ENCODE measurements at regions not wholly inside any gene's neighbourhood (a gene's known extent, or its start where the extent isn't known, plus 50 kb on each side); places are given as distances from the start of the nearest gene placed in this dataset.

GRCh38 chrX:10938365-10938923, 172.7 kb upstream of the HCCS start:
- H3K9me2 ChIP-seq (replicated peaks; ENCODE audit: low read depth, low read length), result no peaks in the 10 kb centered on the region
- no peaks in the 10 kb centered on the region for H3K36me3 ChIP-seq (ENCODE audit: insufficient read depth, low read length)
- H3K9ac ChIP-seq (ENCODE audit: low read depth, low read length, poor library complexity, severe bottlenecking), result no peak overlapping the region
- no peak overlapping the region for H3K4me3 ChIP-seq (ENCODE audit: low read length, poor library complexity, severe bottlenecking)
- no peaks in the 10 kb centered on the region for H3K79me2 ChIP-seq (ENCODE audit: insufficient read depth, low read length)
- no peaks in the 10 kb centered on the region for H3F3A ChIP-seq (ENCODE audit: low read depth)
- no peaks in the 10 kb centered on the region for H3K9me3 ChIP-seq (ENCODE audit: insufficient read depth, low read depth, low read length)
- no peaks in the 10 kb centered on the region for H3K27me3 ChIP-seq (ENCODE audit: insufficient read depth, low read length, poor library complexity, severe bottlenecking)
- H4K20me1 ChIP-seq (ENCODE audit: insufficient read depth, low read length, poor library complexity, severe bottlenecking), result no peaks in the 10 kb centered on the region
- H3K4me1 ChIP-seq (ENCODE audit: insufficient read depth, low read length, poor library complexity, severe bottlenecking), result no peaks in the 10 kb centered on the region
- H2AFZ ChIP-seq (ENCODE audit: low read length), result no peak overlapping the region
- no peak for TF ChIP-seq CTCF (conservative IDR thresholded peaks at IDR 0.05; ENCODE audit: low read length)
- TF ChIP-seq EZH2phosphoT487 (IDR thresholded peaks at IDR 0.05; ENCODE audit: borderline replicate concordance), result no peak
- H3K4me2 ChIP-seq (ENCODE audit: low read depth, low read length, poor library complexity, severe bottlenecking), result no peak overlapping the region

- Histone ChIP-seq H3K9me3 (ENCODE audit: insufficient read depth, low read depth, low read length) (no peaks in the 10 kb centered on the region), H3K36me3 (ENCODE audit: insufficient read depth, low read length) (no peaks in the 10 kb centered on the region), H3K4me3 (ENCODE audit: low read length, poor library complexity, severe bottlenecking) (no peak overlapping the region), H3K4me2 (ENCODE audit: low read depth, low read length, poor library complexity, severe bottlenecking) (no peak overlapping the region), H4K20me1 (ENCODE audit: insufficient read depth, low read length, poor library complexity, severe bottlenecking) (no peaks in the 10 kb centered on the region), H3K9me2 (replicated peaks; ENCODE audit: low read depth, low read length) (no peaks in the 10 kb centered on the region), H3K4me1 (ENCODE audit: insufficient read depth, low read length, poor library complexity, severe bottlenecking) (no peaks in the 10 kb centered on the region), H3K79me2 (ENCODE audit: insufficient read depth, low read length) (no peaks in the 10 kb centered on the region), H3F3A (ENCODE audit: low read depth) (no peaks in the 10 kb centered on the region), H2AFZ (ENCODE audit: low read length) (no peak overlapping the region), H3K27me3 (ENCODE audit: insufficient read depth, low read length, poor library complexity, severe bottlenecking) (no peaks in the 10 kb centered on the region), H3K9ac (ENCODE audit: low read depth, low read length, poor library complexity, severe bottlenecking) (no peak overlapping the region)
- TF ChIP-seq EZH2phosphoT487 (IDR thresholded peaks at IDR 0.05; ENCODE audit: borderline replicate concordance) (no peak), CTCF (conservative IDR thresholded peaks at IDR 0.05; ENCODE audit: low read length) (no peak)
Measured at GRCh38 chrX:10939424-10939823, 171.7 kb upstream of the HCCS start.

- H3K4me1 ChIP-seq (ENCODE audit: insufficient read depth, low read length, poor library complexity, severe bottlenecking), result no peaks in the 10 kb centered on the region
- TF ChIP-seq CTCF (conservative IDR thresholded peaks at IDR 0.05; ENCODE audit: low read length) (no peak), EZH2phosphoT487 (IDR thresholded peaks at IDR 0.05; ENCODE audit: borderline replicate concordance) (no peak)
- no peak overlapping the region for H3K4me2 ChIP-seq (ENCODE audit: low read depth, low read length, poor library complexity, severe bottlenecking)
- H3F3A ChIP-seq (ENCODE audit: low read depth), result no peaks in the 10 kb centered on the region
- no peak overlapping the region for H3K9ac ChIP-seq (ENCODE audit: low read depth, low read length, poor library complexity, severe bottlenecking)
- H3K9me3 ChIP-seq (ENCODE audit: insufficient read depth, low read depth, low read length), result no peaks in the 10 kb centered on the region
- no peaks in the 10 kb centered on the region for H3K27me3 ChIP-seq (ENCODE audit: insufficient read depth, low read length, poor library complexity, severe bottlenecking)
- no peaks in the 10 kb centered on the region for H3K79me2 ChIP-seq (ENCODE audit: insufficient read depth, low read length)
- H3K9me2 ChIP-seq (replicated peaks; ENCODE audit: low read depth, low read length), result no peaks in the 10 kb centered on the region
- H2AFZ ChIP-seq (ENCODE audit: low read length), result no peak overlapping the region
- no peaks in the 10 kb centered on the region for H3K36me3 ChIP-seq (ENCODE audit: insufficient read depth, low read length)
- H3K4me3 ChIP-seq (ENCODE audit: low read length, poor library complexity, severe bottlenecking), result no peak overlapping the region
- H4K20me1 ChIP-seq (ENCODE audit: insufficient read depth, low read length, poor library complexity, severe bottlenecking), result no peaks in the 10 kb centered on the region
Measured at GRCh38 chrX:10944136-10944885, 166.8 kb upstream of the HCCS start.
